OCI-LY1 (cell line): ENCODE measurements at regions not wholly inside any gene's neighbourhood (a gene's known extent, or its start where the extent isn't known, plus 50 kb on each side); places are given as distances from the start of the nearest gene placed in this dataset.

Experiments
- EZH2 ChIP-seq: fragments of 200-600 bp; sonication (generic), shearing (Covaris generic); IDR thresholded peaks from 2 replicates; pipeline ENCODE4 v1.8.0; 2017; ENCODE audit warnings: borderline replicate concordance, mixed run types, mild to moderate bottlenecking, antibody characterized with exemption, low read length, moderate library complexity, mixed read lengths
- TF ChIP-seq, protein P1 (sequence below): fragments of 200-600 bp; sonication (generic), shearing (Covaris generic); IDR thresholded peaks from 2 replicates; pipeline ENCODE4 v1.5.1; 2017; ENCODE audit warnings: mild to moderate bottlenecking, antibody characterized with exemption, low read length, moderate library complexity, mixed read lengths

GRCh38 chr4:43855283-43855682 lies 593.3 kb downstream of the KCTD8 start:
- TF ChIP-seq, protein P1, sequence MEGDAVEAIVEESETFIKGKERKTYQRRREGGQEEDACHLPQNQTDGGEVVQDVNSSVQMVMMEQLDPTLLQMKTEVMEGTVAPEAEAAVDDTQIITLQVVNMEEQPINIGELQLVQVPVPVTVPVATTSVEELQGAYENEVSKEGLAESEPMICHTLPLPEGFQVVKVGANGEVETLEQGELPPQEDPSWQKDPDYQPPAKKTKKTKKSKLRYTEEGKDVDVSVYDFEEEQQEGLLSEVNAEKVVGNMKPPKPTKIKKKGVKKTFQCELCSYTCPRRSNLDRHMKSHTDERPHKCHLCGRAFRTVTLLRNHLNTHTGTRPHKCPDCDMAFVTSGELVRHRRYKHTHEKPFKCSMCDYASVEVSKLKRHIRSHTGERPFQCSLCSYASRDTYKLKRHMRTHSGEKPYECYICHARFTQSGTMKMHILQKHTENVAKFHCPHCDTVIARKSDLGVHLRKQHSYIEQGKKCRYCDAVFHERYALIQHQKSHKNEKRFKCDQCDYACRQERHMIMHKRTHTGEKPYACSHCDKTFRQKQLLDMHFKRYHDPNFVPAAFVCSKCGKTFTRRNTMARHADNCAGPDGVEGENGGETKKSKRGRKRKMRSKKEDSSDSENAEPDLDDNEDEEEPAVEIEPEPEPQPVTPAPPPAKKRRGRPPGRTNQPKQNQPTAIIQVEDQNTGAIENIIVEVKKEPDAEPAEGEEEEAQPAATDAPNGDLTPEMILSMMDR, result no peak
- no peak for TF ChIP-seq EZH2
